Body of pancreas (tissue), 4 donors: ENCODE measurements at regions not wholly inside any gene's neighbourhood (a gene's known extent, or its start where the extent isn't known, plus 50 kb on each side); places are given as distances from the start of the nearest gene placed in this dataset.

Experiments used
- POLR2A ChIP-seq, 3 donors: fragments of 450-650 bp; IDR thresholded peaks; one replicate each; pipeline ENCODE4 v1.6.1; 2016; ENCODE audit warnings: antibody characterized with exemption in 3 of 3, mild to moderate bottlenecking in 2 of 3
- TF ChIP-seq, protein P1 (sequence below), 7 experiments: fragments of 450-650 bp in 4 of 7; fragments of 200-600 bp in 3 of 7; sonication (generic) in 3 of 7; IDR thresholded peaks; one replicate each; pipeline ENCODE4 v1.5.1; 2016 to 2019; ENCODE audit warnings: antibody characterized with exemption in 7 of 7

DNA sequence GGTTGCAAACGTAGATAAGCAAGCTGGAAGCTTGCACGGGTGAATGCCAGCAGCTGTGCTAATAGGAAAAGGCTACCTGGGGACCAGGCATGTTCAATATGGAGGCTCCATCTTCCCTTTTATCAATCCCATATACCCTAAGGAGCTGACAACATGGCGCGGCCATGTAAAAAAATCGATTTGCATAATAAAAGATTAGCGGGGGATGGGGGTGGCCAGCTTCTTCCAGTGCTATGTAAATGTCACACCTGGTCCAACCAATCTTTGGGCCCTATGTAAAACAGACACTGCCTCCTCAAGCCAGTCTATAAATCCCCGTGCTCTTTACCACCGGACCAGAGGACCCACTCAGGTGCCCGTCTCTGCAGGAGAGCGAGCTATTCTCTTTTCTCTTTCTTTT, 128.2 kb downstream of the GPAT3 start:
- TF ChIP-seq, protein P1, sequence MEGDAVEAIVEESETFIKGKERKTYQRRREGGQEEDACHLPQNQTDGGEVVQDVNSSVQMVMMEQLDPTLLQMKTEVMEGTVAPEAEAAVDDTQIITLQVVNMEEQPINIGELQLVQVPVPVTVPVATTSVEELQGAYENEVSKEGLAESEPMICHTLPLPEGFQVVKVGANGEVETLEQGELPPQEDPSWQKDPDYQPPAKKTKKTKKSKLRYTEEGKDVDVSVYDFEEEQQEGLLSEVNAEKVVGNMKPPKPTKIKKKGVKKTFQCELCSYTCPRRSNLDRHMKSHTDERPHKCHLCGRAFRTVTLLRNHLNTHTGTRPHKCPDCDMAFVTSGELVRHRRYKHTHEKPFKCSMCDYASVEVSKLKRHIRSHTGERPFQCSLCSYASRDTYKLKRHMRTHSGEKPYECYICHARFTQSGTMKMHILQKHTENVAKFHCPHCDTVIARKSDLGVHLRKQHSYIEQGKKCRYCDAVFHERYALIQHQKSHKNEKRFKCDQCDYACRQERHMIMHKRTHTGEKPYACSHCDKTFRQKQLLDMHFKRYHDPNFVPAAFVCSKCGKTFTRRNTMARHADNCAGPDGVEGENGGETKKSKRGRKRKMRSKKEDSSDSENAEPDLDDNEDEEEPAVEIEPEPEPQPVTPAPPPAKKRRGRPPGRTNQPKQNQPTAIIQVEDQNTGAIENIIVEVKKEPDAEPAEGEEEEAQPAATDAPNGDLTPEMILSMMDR (IDR thresholded peaks at IDR 0.05) = no peak
- TF ChIP-seq POLR2A (IDR thresholded peaks at IDR 0.05) = no peak
